Esophagus muscularis mucosa (tissue), 4 donors: ENCODE measurements at regions not wholly inside any gene's neighbourhood (a gene's known extent, or its start where the extent isn't known, plus 50 kb on each side); places are given as distances from the start of the nearest gene placed in this dataset.

Experiments used
- DNase-seq: peaks from one replicate; pipeline ENCODE4 v3.0.0-alpha.2; 2017; ENCODE audit errors: extremely low spot score
- H3K27ac ChIP-seq, 4 donors: fragments of 200-600 bp; sonication (generic); replicated peaks in 1 of 4; 1 replicate in 3 of 4; 2 replicates in 1 of 4; pipeline ENCODE4 v1.5.1; 2016 to 2019; ENCODE audit warnings: mild to moderate bottlenecking in 1 of 4
- H3K27me3 ChIP-seq, 4 donors: fragments of 200-600 bp; sonication (generic); one replicate each; pipeline versions ENCODE4 v1.5.1 to v1.6.0; 2016 to 2019
- H3K36me3 ChIP-seq, 4 donors: fragments of 200-600 bp; sonication (generic); one replicate each; pipeline ENCODE4 v1.5.1; 2016 to 2019
- H3K4me1 ChIP-seq, 4 donors: fragments of 200-600 bp; sonication (generic); one replicate each; pipeline ENCODE4 v1.5.1; 2016 to 2019
- H3K4me3 ChIP-seq, 4 donors: fragments of 200-600 bp; sonication (generic); 1 replicate in 2 of 4; 2 replicates in 2 of 4; pipeline ENCODE4 v1.5.1; 2016 to 2019; ENCODE audit warnings: mild to moderate bottlenecking in 4 of 4, moderate library complexity in 1 of 4
- H3K9me3 ChIP-seq, 4 donors: fragments of 200-600 bp; sonication (generic); 1 replicate in 3 of 4; 2 replicates in 1 of 4; pipeline ENCODE4 v1.5.1; 2016 to 2019
- EP300 ChIP-seq: sonication (generic); formaldehyde crosslinking; IDR thresholded peaks from one replicate; pipeline ENCODE4 v1.6.1; 2017; ENCODE audit warnings: antibody characterized with exemption
- POLR2A ChIP-seq: fragments of 450-650 bp; IDR thresholded peaks from one replicate; pipeline ENCODE4 v1.6.1; 2017; ENCODE audit warnings: antibody characterized with exemption, moderate library complexity, mild to moderate bottlenecking, low read depth
- POLR2AphosphoS5 ChIP-seq, 2 donors: sonication (generic); formaldehyde crosslinking; IDR thresholded peaks; one replicate each; pipeline ENCODE4 v1.6.1; 2017; ENCODE audit warnings: antibody characterized with exemption in 2 of 2
- WGBS: methylation state at CpG from one replicate; pipeline ENCODE4 v1.1.5; 2018; 5-methylcytosine and 5-hydroxymethylcytosine counted together
- intact Hi-C: fragments of 100-400 bp; cut with DNase I; formaldehyde crosslinking; loops from one replicate; pipeline ENCODE4 v1.15.1; 2023
- TF ChIP-seq, protein P1 (sequence below), 3 experiments: fragments of 200-600 bp in 2 of 3; fragments of 450-650 bp in 1 of 3; sonication (generic) in 2 of 3; IDR thresholded peaks; one replicate each; pipeline ENCODE4 v1.5.1; 2017 to 2019; ENCODE audit warnings: antibody characterized with exemption in 3 of 3, mild to moderate bottlenecking in 2 of 3, moderate library complexity in 1 of 3

DNA sequence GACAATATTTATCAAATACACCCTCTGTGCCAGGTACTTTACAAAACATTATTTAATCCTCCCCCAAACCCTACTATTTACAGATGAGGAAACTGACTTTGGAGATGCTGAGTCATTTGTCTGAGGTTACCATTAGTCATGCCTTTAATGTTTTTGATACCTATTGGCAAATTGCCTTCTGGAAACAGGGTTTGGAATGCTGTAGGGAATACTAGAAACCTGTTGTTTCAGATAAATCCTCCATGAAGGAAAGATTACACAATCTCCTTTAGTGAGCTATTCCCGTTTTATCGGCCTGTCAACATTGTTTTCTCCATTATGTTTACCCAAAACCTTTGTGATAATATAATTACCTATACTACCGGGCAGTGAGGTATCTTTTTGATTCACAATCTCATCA is 93.6 kb upstream of the ADGRF1 start:
- Histone ChIP-seq H3K36me3 (no peaks in the 10 kb centered on the region), H3K4me3 (no peak overlapping the region), H3K27ac (peak overlapping the region in 1 of 4 donors; percentile 32), H3K4me1 (peaks cover 13 to 50% (median 39%) of the 10 kb centered on the region in 4 donors), H3K9me3 (no peaks in the 10 kb centered on the region), H3K27me3 (no peaks in the 10 kb centered on the region)
- intact Hi-C loops: no loop called here
- 17% methylated on average over 3 of the region's 3 CpGs for WGBS
- DNase-seq: no peak
- TF ChIP-seq POLR2AphosphoS5 (IDR thresholded peaks at IDR 0.05) (peak in 1 of 2 donors; percentile 23), POLR2A (no peak)

DNA sequence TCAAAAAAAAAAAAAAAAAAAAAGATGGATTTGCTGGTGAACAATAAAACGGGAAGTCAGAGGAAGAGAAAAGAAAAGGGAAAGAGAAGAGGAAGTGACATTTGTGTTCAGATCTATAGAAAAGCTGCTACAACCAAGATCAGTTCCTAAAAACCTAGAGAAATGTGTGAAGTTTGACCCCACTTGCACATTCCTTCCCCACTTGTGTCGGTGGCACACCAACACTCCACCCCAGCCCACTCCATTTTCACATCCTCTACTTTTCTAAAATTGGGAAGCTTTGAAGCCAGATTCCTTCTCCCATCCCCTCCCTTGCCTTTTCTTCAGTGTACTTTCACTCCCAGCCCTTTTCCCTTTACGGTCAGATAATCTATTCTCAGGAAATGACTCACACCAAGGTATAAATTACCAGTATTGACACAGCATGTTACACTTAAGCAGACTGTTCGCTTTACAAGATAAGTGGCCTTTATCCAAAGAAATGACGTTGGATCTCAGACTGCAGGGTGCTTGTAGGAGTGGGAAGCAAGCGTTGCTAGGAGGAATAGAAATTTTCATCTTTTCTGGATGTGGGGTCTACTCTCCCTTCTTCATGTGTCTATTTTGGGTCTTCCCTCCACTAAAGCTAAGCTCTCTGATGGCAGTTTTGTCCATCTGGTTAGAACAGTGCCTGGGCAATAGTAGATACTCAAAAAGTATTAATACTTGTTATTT is 92.5 kb upstream of the ADGRF1 start:
- Histone ChIP-seq H3K4me3 (no peak overlapping the region), H3K9me3 (no peaks in the 10 kb centered on the region), H3K4me1 (peaks cover 23 to 61% (median 51%) of the 10 kb centered on the region in 4 donors), H3K27ac (peak overlapping the region; percentile 11 to 42 (median 41)), H3K36me3 (no peaks in the 10 kb centered on the region), H3K27me3 (no peaks in the 10 kb centered on the region)
- intact Hi-C loops: no loop called here
- WGBS: 21% methylated on average over 6 of the region's 6 CpGs
- TF ChIP-seq POLR2AphosphoS5 (IDR thresholded peaks at IDR 0.05) (no peak), POLR2A (no peak), EP300 (no peak)
- TF ChIP-seq, protein P1, sequence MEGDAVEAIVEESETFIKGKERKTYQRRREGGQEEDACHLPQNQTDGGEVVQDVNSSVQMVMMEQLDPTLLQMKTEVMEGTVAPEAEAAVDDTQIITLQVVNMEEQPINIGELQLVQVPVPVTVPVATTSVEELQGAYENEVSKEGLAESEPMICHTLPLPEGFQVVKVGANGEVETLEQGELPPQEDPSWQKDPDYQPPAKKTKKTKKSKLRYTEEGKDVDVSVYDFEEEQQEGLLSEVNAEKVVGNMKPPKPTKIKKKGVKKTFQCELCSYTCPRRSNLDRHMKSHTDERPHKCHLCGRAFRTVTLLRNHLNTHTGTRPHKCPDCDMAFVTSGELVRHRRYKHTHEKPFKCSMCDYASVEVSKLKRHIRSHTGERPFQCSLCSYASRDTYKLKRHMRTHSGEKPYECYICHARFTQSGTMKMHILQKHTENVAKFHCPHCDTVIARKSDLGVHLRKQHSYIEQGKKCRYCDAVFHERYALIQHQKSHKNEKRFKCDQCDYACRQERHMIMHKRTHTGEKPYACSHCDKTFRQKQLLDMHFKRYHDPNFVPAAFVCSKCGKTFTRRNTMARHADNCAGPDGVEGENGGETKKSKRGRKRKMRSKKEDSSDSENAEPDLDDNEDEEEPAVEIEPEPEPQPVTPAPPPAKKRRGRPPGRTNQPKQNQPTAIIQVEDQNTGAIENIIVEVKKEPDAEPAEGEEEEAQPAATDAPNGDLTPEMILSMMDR (IDR thresholded peaks at IDR 0.05): no peak
- no peak for DNase-seq

DNA sequence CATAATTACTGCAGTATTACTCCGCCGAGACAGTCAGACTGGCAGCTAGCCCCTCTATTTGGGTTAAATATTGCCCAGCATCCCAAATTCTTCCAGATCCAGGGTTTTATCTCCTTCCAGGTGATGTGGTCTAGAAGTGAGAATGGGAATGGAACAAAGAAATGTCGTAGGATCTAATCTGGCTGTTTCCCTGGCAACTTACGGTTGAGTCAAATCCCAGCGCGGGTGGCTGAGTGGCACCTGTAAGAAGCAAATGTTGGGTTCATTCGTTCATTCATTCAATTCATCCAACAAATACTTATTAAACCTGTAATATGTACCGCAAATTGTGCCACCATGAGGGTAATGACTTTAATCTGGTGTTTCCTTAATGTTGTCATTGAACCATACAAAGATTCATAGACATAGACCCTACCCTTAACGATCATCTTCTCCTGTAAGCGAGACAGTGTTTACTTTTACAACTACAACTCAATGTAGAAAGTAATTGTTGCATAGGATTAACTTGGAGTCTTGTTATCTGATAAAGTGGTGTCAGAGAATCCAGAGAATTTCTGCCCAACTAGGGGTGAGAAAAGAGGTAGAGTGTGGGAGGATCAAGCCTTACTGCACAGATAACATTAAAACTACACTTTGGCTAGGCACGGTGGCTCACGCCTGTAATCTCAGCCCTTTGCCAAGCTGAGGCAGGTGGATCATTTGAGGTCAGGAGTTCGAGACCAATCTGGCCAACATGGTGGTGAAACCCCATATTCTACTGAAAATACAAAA is 91.3 kb upstream of the ADGRF1 start:
- peaks cover 28 to 73% (median 58%) of the 10 kb centered on the region in 4 donors for H3K4me1 ChIP-seq
- H3K27me3 ChIP-seq: no peaks in the 10 kb centered on the region
- H3K27ac ChIP-seq: peak overlapping the region in 2 of 4 donors; percentile 32 to 48
- H3K36me3 ChIP-seq: no peaks in the 10 kb centered on the region
- no peak overlapping the region for H3K4me3 ChIP-seq
- 89% methylated on average over 13 of the region's 13 CpGs for WGBS
- H3K9me3 ChIP-seq: no peaks in the 10 kb centered on the region
- no peak for DNase-seq
- intact Hi-C loops: no loop called here
- TF ChIP-seq POLR2A: no peak
- TF ChIP-seq, protein P1 (IDR thresholded peaks at IDR 0.05): no peak
- no peak for TF ChIP-seq POLR2AphosphoS5 (IDR thresholded peaks at IDR 0.05)
- TF ChIP-seq EP300: no peak

DNA sequence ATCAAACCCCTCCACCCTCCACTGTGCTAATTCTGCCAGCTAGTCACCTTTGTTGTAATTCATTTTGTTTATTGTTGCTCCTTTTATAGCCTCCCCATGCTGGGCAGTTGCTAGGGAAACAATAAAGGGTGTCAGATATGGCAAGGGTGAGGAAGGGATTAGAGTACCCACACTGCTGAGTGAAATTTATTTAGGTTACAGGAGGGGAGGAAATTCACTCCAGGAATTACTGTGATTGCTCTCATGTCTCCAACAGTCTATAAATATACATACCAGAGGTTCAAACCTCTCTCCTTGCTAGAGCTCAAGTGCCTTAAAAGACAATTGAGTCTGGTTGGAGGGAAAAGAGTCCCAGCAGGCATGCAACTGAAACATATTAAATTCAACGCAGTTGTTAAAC is 90.6 kb upstream of the ADGRF1 start:
- intact Hi-C loops: no loop called here
- H3K27me3 ChIP-seq: no peaks in the 10 kb centered on the region
- H3K9me3 ChIP-seq: no peaks in the 10 kb centered on the region
- H3K4me1 ChIP-seq: peaks cover 28 to 73% (median 58%) of the 10 kb centered on the region in 4 donors
- H3K36me3 ChIP-seq: no peaks in the 10 kb centered on the region
- no peak for DNase-seq
- 70% methylated on average over 1 of the region's 1 CpG for WGBS
- TF ChIP-seq, protein P1 (IDR thresholded peaks at IDR 0.05): no peak
- TF ChIP-seq POLR2AphosphoS5 (IDR thresholded peaks at IDR 0.05) (no peak), POLR2A (no peak), EP300 (no peak)
- peak overlapping the region; percentile 20 to 48 (median 32) for H3K27ac ChIP-seq
- no peak overlapping the region for H3K4me3 ChIP-seq

DNA sequence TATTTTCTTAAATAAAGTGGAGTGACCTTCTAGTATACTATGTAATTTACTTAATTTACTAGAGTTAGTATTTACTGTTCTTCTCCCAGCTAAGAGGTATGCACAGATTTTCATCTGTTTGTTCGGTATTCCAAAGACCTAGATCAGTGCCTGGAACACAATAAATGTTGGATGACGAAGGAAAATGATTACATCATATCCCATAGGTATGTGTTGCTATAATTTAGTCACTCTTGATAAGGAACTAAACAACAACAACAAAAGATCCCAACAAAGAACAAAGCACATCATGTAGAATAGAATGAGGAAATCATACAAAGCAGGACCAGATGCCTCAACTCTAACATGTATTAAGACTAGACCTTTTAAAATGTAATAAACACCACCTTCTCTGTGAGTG is 89.6 kb upstream of the ADGRF1 start:
- peaks cover 33 to 80% (median 64%) of the 10 kb centered on the region in 4 donors for H3K4me1 ChIP-seq

More for the DNA sequence above, 89.6 kb upstream of the ADGRF1 start:
- Histone ChIP-seq H3K4me3 (no peak overlapping the region), H3K27me3 (no peaks in the 10 kb centered on the region), H3K27ac (peak overlapping the region in 2 of 4 donors; percentile 20 to 32), H3K36me3 (no peaks in the 10 kb centered on the region), H3K9me3 (no peaks in the 10 kb centered on the region)
- no peak for DNase-seq
- intact Hi-C loops: no loop called here
- 95% methylated on average over 2 of the region's 2 CpGs for WGBS
- TF ChIP-seq POLR2A: no peak
- TF ChIP-seq EP300: no peak
- TF ChIP-seq, protein P1 (IDR thresholded peaks at IDR 0.05): no peak
- TF ChIP-seq POLR2AphosphoS5 (IDR thresholded peaks at IDR 0.05): no peak
